KMS-11 (cell line): ENCODE measurements at regions not wholly inside any gene's neighbourhood (a gene's known extent, or its start where the extent isn't known, plus 50 kb on each side); places are given as distances from the start of the nearest gene placed in this dataset.

ENCODE experiments used
- H2AFZ ChIP-seq: fragments of 200-600 bp; sonication (generic); 2 replicates; pipeline ENCODE4 v1.6.1; 2016; ENCODE audit warnings: antibody characterized with exemption, mixed run types, low read depth
- H3K27ac ChIP-seq: fragments of 200-600 bp; sonication (generic); 2 replicates; pipeline ENCODE4 v1.6.1; 2016; ENCODE audit warnings: mild to moderate bottlenecking, mixed run types
- H3K27me3 ChIP-seq: fragments of 200-600 bp; sonication (generic); 2 replicates; pipeline ENCODE4 v1.6.1; 2017; ENCODE audit warnings: mild to moderate bottlenecking, low read depth, mixed run types, moderate library complexity; ENCODE audit not compliant: insufficient read depth
- H3K36me3 ChIP-seq: fragments of 200-600 bp; sonication (generic); 2 replicates; pipeline ENCODE4 v1.6.1; 2017; ENCODE audit warnings: mild to moderate bottlenecking, mixed run types; ENCODE audit not compliant: insufficient read depth
- H3K4me1 ChIP-seq: fragments of 200-600 bp; sonication (generic); 2 replicates; pipeline ENCODE4 v1.6.1; 2016; ENCODE audit warnings: mild to moderate bottlenecking, low read depth, mixed run types; ENCODE audit not compliant: poor library complexity, severe bottlenecking
- H3K4me2 ChIP-seq: fragments of 200-600 bp; sonication (generic); 2 replicates; pipeline ENCODE4 v1.7.0; 2016; ENCODE audit warnings: mild to moderate bottlenecking, mixed run types
- H3K4me3 ChIP-seq: fragments of 200-600 bp; sonication (generic); IDR thresholded peaks from 2 replicates; pipeline ENCODE4 v1.6.1; 2017; ENCODE audit warnings: low read depth, low read length, mixed read lengths; ENCODE audit not compliant: insufficient read depth
- H3K79me2 ChIP-seq: fragments of 200-600 bp; sonication (generic); 2 replicates; pipeline ENCODE4 v1.6.1; 2016; ENCODE audit warnings: low read depth, mixed run types; ENCODE audit not compliant: insufficient read depth
- H3K9ac ChIP-seq: fragments of 200-600 bp; sonication (generic); 2 replicates; pipeline ENCODE4 v1.6.1; 2016; ENCODE audit warnings: mild to moderate bottlenecking, mixed run types
- H4K20me1 ChIP-seq: fragments of 200-600 bp; sonication (generic); 2 replicates; pipeline ENCODE4 v1.6.1; 2016; ENCODE audit warnings: mild to moderate bottlenecking, mixed run types; ENCODE audit not compliant: insufficient read depth
- TF ChIP-seq, protein P1 (sequence below): fragments of 200-600 bp; sonication (generic); conservative IDR thresholded peaks from 2 replicates; pipeline ENCODE4 v1.6.1; 2017; ENCODE audit warnings: low read depth, mild to moderate bottlenecking, antibody characterized with exemption, low read length, moderate library complexity, mixed read lengths

DNA sequence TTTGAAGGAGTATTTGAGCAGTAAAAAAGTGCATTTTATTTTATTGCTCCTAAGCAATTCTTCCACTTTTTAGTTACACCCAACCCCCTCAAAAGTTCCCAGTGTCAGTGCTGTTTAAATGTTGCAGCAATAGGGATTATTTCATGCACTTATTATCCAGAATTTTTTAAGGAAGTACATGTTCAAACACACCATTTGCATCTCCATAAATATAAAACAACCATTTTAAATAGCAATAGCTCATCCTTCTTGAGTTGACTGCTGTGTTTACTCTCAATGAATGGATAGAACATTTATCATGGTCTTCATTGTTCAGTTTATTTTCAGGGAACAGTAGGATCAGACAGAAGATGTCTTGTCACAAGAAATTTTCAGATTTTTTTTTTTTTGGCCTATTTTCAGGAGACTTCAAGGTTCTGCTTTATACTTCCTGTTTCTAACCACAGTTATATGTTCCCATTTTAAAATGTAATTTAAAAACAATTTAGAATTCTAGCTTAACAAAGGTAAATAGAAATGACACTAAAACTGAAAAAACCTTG is 171.9 kb downstream of the TMA16 start:
- no peak overlapping the region for H2AFZ ChIP-seq
- no peaks in the 10 kb centered on the region for H3K36me3 ChIP-seq
- no peaks in the 10 kb centered on the region for H4K20me1 ChIP-seq
- no peak overlapping the region for H3K27ac ChIP-seq
- H3K79me2 ChIP-seq, result no peaks in the 10 kb centered on the region
- no peaks in the 10 kb centered on the region for H3K27me3 ChIP-seq
- H3K4me1 ChIP-seq, result peaks cover 8% of the 10 kb centered on the region
- H3K4me2 ChIP-seq, result no peak overlapping the region
- TF ChIP-seq, protein P1, sequence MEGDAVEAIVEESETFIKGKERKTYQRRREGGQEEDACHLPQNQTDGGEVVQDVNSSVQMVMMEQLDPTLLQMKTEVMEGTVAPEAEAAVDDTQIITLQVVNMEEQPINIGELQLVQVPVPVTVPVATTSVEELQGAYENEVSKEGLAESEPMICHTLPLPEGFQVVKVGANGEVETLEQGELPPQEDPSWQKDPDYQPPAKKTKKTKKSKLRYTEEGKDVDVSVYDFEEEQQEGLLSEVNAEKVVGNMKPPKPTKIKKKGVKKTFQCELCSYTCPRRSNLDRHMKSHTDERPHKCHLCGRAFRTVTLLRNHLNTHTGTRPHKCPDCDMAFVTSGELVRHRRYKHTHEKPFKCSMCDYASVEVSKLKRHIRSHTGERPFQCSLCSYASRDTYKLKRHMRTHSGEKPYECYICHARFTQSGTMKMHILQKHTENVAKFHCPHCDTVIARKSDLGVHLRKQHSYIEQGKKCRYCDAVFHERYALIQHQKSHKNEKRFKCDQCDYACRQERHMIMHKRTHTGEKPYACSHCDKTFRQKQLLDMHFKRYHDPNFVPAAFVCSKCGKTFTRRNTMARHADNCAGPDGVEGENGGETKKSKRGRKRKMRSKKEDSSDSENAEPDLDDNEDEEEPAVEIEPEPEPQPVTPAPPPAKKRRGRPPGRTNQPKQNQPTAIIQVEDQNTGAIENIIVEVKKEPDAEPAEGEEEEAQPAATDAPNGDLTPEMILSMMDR, result no peak
- no peak overlapping the region for H3K4me3 ChIP-seq
- no peak overlapping the region for H3K9ac ChIP-seq

DNA sequence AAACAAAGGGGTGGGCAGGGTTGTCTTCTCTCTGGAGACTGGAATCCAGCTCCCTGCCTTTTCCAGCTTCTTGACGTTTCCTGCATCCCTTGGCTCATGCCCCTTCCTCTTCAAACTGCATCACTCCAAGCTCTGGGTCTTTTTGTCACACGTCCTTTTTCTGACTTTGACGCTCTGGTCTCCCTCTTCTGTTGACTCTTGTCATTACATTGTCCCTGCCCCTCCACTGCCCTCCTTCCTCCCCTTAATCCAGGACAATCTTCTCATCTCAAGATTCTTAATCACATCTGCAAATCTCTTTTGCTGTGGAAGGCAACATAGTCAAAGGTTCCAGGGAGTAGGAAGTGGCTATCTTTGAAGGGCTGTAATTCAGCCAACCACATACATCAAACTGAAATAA is 178.3 kb downstream of the TMA16 start:
- Histone ChIP-seq H3K4me1 (no peaks in the 10 kb centered on the region), H3K4me2 (no peak overlapping the region), H4K20me1 (no peaks in the 10 kb centered on the region), H3K27me3 (no peaks in the 10 kb centered on the region), H2AFZ (no peak overlapping the region), H3K79me2 (no peaks in the 10 kb centered on the region), H3K4me3 (no peak overlapping the region), H3K27ac (no peak overlapping the region), H3K36me3 (no peaks in the 10 kb centered on the region), H3K9ac (no peak overlapping the region)
- TF ChIP-seq, protein P1, result no peak

DNA sequence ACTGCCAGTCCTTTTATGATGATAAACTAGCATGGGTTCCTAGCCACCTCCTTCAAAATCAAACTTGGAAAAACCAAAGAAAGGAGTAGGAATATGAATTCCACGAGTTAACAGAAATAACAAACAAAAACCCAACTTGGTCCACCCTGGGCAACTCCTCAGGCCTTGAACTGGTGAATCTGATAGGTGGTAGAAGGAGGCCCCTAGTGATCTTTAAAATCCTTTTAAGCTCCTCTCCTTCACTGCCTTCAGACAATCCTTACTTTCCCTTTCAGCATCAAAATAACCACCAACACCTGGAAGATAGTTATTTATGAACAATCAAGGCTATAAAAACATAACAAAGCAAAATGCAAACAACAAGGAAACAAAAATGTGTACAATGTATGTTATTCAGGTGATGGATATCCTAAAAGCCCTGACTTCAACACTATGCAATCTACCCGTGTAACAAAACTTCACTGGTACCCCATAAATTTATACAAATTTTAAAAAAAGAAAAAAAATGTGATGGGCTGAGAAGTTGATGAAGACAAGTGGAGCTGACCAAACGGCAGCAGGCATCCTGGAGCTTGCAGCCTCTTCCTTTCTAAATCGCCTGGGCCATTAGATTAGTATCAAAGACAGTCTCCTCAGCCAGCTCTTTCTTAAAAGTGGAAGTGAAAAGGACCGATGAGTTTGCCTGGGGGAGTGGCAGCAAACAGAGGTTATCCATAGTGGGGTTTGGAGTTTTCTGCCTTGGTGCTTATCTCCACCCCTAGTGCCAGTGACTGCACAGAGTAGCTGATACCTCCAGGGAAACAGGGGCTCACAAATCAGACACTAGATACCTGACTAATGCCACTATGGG is 179.6 kb downstream of the TMA16 start:
- H3K79me2 ChIP-seq, result no peaks in the 10 kb centered on the region
- H3K36me3 ChIP-seq, result no peaks in the 10 kb centered on the region
- H3K27ac ChIP-seq, result no peak overlapping the region
- no peak overlapping the region for H2AFZ ChIP-seq
- no peak overlapping the region for H3K4me2 ChIP-seq
- no peaks in the 10 kb centered on the region for H3K27me3 ChIP-seq
- H3K9ac ChIP-seq, result no peak overlapping the region
- TF ChIP-seq, protein P1, result no peak
- H3K4me1 ChIP-seq, result no peaks in the 10 kb centered on the region
- no peak overlapping the region for H3K4me3 ChIP-seq
- H4K20me1 ChIP-seq, result no peaks in the 10 kb centered on the region

DNA sequence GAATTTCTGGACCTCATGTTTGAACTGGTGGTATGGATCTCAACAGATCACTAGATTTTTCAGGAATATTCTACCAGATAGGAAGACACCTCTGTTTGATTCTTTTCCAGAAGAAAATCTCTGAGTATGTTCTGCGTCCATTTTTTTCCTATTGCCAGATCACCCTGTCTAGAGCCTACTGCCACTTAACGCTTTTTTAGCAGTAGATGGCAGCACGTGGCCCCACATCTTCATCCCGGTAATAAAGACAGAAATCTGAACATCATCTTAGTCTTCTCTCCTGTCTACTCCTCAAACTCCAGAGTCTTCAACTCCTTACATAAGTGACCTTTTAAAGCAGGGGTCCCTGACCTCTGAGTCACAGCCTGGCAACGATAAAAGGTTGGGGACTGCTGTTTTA is 184.7 kb downstream of the TMA16 start:
- H3K79me2 ChIP-seq, result no peaks in the 10 kb centered on the region
- H2AFZ ChIP-seq, result no peak overlapping the region
- H3K4me1 ChIP-seq, result no peaks in the 10 kb centered on the region
- no peaks in the 10 kb centered on the region; the same call in 1 of the 2 replicates for H4K20me1 ChIP-seq
- H3K4me3 ChIP-seq, result no peak overlapping the region
- TF ChIP-seq, protein P1, result no peak
- no peaks in the 10 kb centered on the region for H3K36me3 ChIP-seq
- no peak overlapping the region for H3K4me2 ChIP-seq
- H3K9ac ChIP-seq, result no peak overlapping the region
- no peaks in the 10 kb centered on the region for H3K27me3 ChIP-seq
- H3K27ac ChIP-seq, result no peak overlapping the region
